ENCODE measurements at regions not wholly inside any gene's neighbourhood (a gene's known extent, or its start where the extent isn't known, plus 50 kb on each side); places are given as distances from the start of the nearest gene placed in this dataset.

DNA sequence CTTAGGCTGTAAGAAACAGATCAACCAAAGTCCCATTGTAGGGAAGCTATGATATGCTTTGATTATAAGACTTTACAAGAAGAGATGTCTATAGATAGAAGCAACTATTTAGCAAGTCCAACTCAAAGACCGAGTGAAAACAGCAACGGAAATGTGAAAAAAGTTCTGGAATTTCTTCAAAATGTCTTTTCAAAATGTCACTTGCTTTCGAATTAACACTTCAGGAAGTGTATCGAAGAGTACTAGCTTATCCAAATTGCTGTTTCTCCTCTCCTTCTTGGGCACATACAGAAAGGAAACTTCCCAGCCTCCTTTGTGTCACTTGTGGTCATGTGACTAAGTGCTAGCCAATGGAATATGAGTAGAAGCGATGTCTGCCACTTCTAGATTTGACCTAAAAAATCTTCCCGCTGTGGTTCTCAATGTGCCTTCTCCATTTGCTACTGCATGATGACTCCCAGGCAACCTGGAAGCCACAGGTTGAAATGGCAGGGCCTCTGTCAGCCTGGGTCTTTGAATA is 89.9 kb downstream of the TSEN15 start:
- Histone ChIP-seq H3K9me3 (peaks cover 2% of the 10 kb centered on the region in 2 donors), H3K27me3 (no peaks in the 10 kb centered on the region), H3K36me3 (no peaks in the 10 kb centered on the region), H3K27ac (no peak overlapping the region), H3K4me3 (no peak overlapping the region), H3K4me1 (no peaks in the 10 kb centered on the region)
- TF ChIP-seq, protein P1, sequence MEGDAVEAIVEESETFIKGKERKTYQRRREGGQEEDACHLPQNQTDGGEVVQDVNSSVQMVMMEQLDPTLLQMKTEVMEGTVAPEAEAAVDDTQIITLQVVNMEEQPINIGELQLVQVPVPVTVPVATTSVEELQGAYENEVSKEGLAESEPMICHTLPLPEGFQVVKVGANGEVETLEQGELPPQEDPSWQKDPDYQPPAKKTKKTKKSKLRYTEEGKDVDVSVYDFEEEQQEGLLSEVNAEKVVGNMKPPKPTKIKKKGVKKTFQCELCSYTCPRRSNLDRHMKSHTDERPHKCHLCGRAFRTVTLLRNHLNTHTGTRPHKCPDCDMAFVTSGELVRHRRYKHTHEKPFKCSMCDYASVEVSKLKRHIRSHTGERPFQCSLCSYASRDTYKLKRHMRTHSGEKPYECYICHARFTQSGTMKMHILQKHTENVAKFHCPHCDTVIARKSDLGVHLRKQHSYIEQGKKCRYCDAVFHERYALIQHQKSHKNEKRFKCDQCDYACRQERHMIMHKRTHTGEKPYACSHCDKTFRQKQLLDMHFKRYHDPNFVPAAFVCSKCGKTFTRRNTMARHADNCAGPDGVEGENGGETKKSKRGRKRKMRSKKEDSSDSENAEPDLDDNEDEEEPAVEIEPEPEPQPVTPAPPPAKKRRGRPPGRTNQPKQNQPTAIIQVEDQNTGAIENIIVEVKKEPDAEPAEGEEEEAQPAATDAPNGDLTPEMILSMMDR (IDR thresholded peaks at IDR 0.05) = no peak
- TF ChIP-seq POLR2AphosphoS5 (IDR thresholded peaks at IDR 0.05) = no peak
- TF ChIP-seq POLR2A (IDR thresholded peaks at IDR 0.05) = no peak
- DNase-seq (ENCODE audit: low spot score in 2 of 2) = no peak
- intact Hi-C loops (cut with DNase I; ENCODE audit: low total_unique reads) = no loop called here

DNA sequence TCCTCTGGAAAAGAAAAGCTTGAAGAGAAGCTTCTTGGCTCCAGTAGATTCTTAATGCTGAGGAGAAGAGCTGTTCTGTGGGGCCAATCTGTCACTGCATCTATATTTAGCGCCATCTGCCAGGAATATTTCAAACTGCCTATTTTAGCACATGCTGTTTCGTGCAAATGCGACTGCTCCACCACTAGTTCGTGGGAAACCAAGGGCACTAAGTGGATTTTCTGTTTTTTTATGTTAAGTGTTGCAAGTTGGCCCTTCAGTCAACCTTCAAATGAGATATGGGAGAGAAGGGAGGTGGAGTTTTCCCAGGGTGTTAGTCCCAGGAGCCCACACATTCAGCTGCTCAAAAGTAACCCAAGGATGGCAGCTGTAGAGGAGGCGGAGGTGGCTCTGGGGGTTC is 91.9 kb downstream of the TSEN15 start:
- DNase-seq (ENCODE audit: low spot score in 2 of 2) = no peak
- H3K4me1 ChIP-seq = no peaks in the 10 kb centered on the region
- H3K4me3 ChIP-seq = no peak overlapping the region
- TF ChIP-seq POLR2A (IDR thresholded peaks at IDR 0.05) (no peak), POLR2AphosphoS5 (IDR thresholded peaks at IDR 0.05) (no peak)
- TF ChIP-seq, protein P1 (IDR thresholded peaks at IDR 0.05) = no peak
- peak overlapping the region in 1 of 2 donors; percentile 26 for H3K27ac ChIP-seq
- intact Hi-C loops (cut with DNase I; ENCODE audit: low total_unique reads) = no loop called here
- no peaks in the 10 kb centered on the region for H3K27me3 ChIP-seq
- no peaks in the 10 kb centered on the region for H3K36me3 ChIP-seq
- H3K9me3 ChIP-seq = no peaks in the 10 kb centered on the region

DNA sequence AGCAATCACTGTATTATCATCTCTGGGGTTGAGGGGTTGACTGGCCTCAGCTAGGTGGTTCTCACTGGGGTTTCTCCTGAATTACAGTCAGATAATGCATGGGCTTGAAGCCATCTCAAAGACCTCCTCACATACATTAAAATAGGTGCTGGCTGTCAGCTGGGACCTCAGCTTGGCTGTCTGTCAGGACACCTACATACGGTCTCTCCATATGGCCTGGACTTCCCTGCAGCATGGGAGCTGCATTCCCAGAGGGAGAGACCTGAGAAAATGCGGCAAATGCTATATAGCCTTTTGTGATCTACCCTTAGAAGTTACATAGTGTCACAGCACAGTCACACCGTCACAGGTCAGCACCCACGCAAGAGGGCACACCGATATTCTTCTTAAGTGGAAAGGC is 93.6 kb downstream of the TSEN15 start:
- intact Hi-C loops (cut with DNase I; ENCODE audit: low total_unique reads) = no loop called here
- TF ChIP-seq, protein P1 (IDR thresholded peaks at IDR 0.05) = no peak
- TF ChIP-seq POLR2AphosphoS5 (IDR thresholded peaks at IDR 0.05) (no peak), POLR2A (IDR thresholded peaks at IDR 0.05) (no peak)
- no peaks in the 10 kb centered on the region for H3K9me3 ChIP-seq
- no peaks in the 10 kb centered on the region for H3K36me3 ChIP-seq
- H3K27me3 ChIP-seq = no peaks in the 10 kb centered on the region
- no peak overlapping the region for H3K27ac ChIP-seq
- no peak overlapping the region for H3K4me3 ChIP-seq
- no peaks in the 10 kb centered on the region for H3K4me1 ChIP-seq
- DNase-seq (ENCODE audit: low spot score in 2 of 2) = no peak

DNA sequence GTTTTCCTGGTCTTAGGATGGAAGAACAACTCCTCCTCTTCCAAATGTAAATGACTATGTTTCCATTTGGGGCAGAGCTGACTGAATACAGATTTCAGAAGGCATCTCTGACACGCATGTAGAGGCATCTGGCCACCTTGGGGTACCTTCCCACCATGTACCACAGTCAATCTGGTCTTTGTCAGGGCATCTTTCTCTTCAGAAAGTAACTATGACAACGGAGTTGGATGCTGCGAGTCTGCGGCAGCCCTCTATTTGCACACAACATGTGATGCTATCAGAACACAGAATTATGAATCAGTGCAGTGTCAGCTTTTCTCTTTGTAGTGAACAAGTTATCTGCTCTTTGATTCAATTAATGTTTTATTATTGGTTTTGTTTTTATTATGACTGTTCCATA is 94.7 kb downstream of the TSEN15 start:
- Histone ChIP-seq H3K27me3 (no peaks in the 10 kb centered on the region), H3K4me3 (no peak overlapping the region), H3K36me3 (no peaks in the 10 kb centered on the region), H3K9me3 (no peaks in the 10 kb centered on the region), H3K27ac (no peak overlapping the region), H3K4me1 (no peaks in the 10 kb centered on the region)
- no peak for DNase-seq (ENCODE audit: low spot score in 2 of 2)
- intact Hi-C loops (cut with DNase I; ENCODE audit: low total_unique reads) = no loop called here
- TF ChIP-seq, protein P1 (IDR thresholded peaks at IDR 0.05) = no peak
- TF ChIP-seq POLR2AphosphoS5 (IDR thresholded peaks at IDR 0.05) (no peak), POLR2A (IDR thresholded peaks at IDR 0.05) (no peak)

DNA sequence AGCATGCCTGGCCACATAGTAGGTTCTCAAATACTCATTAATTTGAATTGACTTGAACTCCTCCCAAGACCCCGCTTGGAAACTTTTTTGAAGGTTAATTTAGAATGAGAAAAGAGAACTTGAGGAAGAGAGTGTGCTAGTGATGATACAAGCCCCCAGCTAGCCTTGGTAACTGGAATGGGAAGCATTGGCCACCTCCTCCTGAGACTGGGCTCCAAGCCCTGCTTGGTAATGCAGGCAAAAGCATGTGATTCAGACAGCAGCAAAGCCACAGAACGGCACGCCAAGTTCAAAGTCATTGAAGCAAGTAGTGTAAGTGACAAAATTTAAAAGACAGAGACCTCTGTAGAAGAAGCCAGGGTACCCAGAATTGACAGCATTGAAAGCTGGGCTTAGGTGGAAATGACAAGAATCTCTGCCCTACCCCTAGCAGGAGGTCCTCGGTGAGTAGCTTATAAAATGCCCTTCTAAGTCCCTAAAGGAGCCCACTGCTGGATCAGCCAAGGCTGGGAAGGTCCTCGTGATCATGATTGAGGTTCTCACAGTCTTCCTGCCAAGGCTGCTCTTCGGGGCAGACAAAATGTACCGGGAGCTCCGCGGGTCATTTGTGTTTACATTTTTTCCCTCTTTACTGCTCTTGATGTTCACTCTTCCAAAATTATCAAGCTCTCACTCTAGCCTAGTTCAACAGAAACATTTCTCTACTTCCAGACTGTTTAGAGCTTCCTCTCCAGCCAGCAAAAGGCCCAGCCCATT is 99.4 kb downstream of the TSEN15 start:
- H3K9me3 ChIP-seq = no peaks in the 10 kb centered on the region
- H3K27ac ChIP-seq = peak overlapping the region in 1 of 2 donors; percentile 53
- H3K4me1 ChIP-seq = peaks cover 0 to 2% of the 10 kb centered on the region in 2 donors
- TF ChIP-seq POLR2AphosphoS5 (IDR thresholded peaks at IDR 0.05) (no peak), POLR2A (IDR thresholded peaks at IDR 0.05) (no peak)
- TF ChIP-seq, protein P1 (IDR thresholded peaks at IDR 0.05) = no peak
- H3K27me3 ChIP-seq = no peaks in the 10 kb centered on the region
- no peak overlapping the region for H3K4me3 ChIP-seq
- H3K36me3 ChIP-seq = no peaks in the 10 kb centered on the region
- no peak for DNase-seq (ENCODE audit: low spot score in 2 of 2)
- intact Hi-C loops (cut with DNase I; ENCODE audit: low total_unique reads) = no loop called here

All from breast epithelium (tissue), 4 donors.